ENCODE measurements at regions not wholly inside any gene's neighbourhood (a gene's known extent, or its start where the extent isn't known, plus 50 kb on each side); places are given as distances from the start of the nearest gene placed in this dataset.

- H2BK120ac ChIP-seq (ENCODE audit: low read depth, low read length), result no peak overlapping the region
- in situ Hi-C loops (cut with MboI; ENCODE audit: low sequenced_read_pairs) (no loop called here), dilution Hi-C loops (cut with HindIII; ENCODE audit: low sequenced_read_pairs, unreplicated experiment) (no loop called here), intact Hi-C loops (cut with micrococcal nuclease) (no loop called here)
- H3K36me3 ChIP-seq (ENCODE audit: control insufficient read depth, insufficient read depth, low read length), result no peaks in the 10 kb centered on the region
- H3K18ac ChIP-seq (ENCODE audit: low read depth, low read length), result no peak overlapping the region
- BruUV-seq (replicated peaks), result no TSS peak
- H3K4ac ChIP-seq (ENCODE audit: low read depth, low read length), result no peak overlapping the region
- H3K4me1 ChIP-seq (ENCODE audit: control insufficient read depth, insufficient read depth, low read length), result no peaks in the 10 kb centered on the region
- no CpG with 5 or more reads among the region's 5 CpGs for WGBS, 2 experiments (ENCODE audit: extremely low coverage in 2 of 2, insufficient read length in 1 of 2)
- no peak overlapping the region for H3K4me2 ChIP-seq (ENCODE audit: low read depth, low read length)
- no peak overlapping the region for H4K8ac ChIP-seq (ENCODE audit: low read depth in 2 of 2, low read length in 2 of 2)
- no peak overlapping the region for H2BK15ac ChIP-seq (ENCODE audit: low read depth, low read length)
- H2AFZ ChIP-seq (replicated peaks; ENCODE audit: low read length, poor library complexity), result no peak overlapping the region
- no peak overlapping the region for H3K23ac ChIP-seq (ENCODE audit: low read depth, low read length)
- no peaks in the 10 kb centered on the region; the same call in 1 of the 2 replicates for H3K9me3 ChIP-seq (ENCODE audit: control insufficient read depth, insufficient read depth, low read length)
- H3K14ac ChIP-seq (replicated peaks; ENCODE audit: low read depth, low read length), result no peak overlapping the region
- H4K91ac ChIP-seq (ENCODE audit: insufficient read depth, low read depth, low read length), result no peak overlapping the region
- ChIA-PET CTCF (interaction anchor here (1.0 kb wide), 1 partner anchor 42 kb away, joined by 3 read pairs; no protein-coding TSS in a partner anchor), POLR2A (ENCODE audit: unreplicated experiment) (no interaction called here)
- H3K9ac ChIP-seq (ENCODE audit: low read depth, low read length), result no peak overlapping the region
- H2AK9ac ChIP-seq (replicated peaks; ENCODE audit: low read depth, low read length, poor library complexity), result no peak overlapping the region
- no peaks in the 10 kb centered on the region for H3K9me1 ChIP-seq (ENCODE audit: insufficient read depth, low read length)
- no peak overlapping the region for H3K27ac ChIP-seq (ENCODE audit: insufficient read depth, low read length)
- H2BK20ac ChIP-seq (ENCODE audit: low read depth, low read length), result no peak overlapping the region
- no peaks in the 10 kb centered on the region for H4K20me1 ChIP-seq (ENCODE audit: insufficient read depth, low read length)
- no peak overlapping the region for H3K56ac ChIP-seq (ENCODE audit: extremely low read depth, insufficient read depth, low read length)
- no peak overlapping the region for H2BK5ac ChIP-seq (ENCODE audit: low read depth, low read length, poor library complexity, severe bottlenecking)
- DNase-seq (no peak), ATAC-seq (ENCODE audit: low read depth) (no peak)
- no peak overlapping the region for H3K4me3 ChIP-seq (ENCODE audit: insufficient read depth, low read depth, low read length)
- no peaks in the 10 kb centered on the region for H3K27me3 ChIP-seq (ENCODE audit: control insufficient read depth, insufficient read depth, low read length)
- TF ChIP-seq CHD1 (IDR thresholded peaks at IDR 0.05; ENCODE audit: low read depth, low read length) (no peak), BHLHE40 (IDR thresholded peaks at IDR 0.05; ENCODE audit: low read depth, low read length) (no peak), SMC3 (IDR thresholded peaks at IDR 0.05; ENCODE audit: low read depth, low read length) (no peak), MXI1 (IDR thresholded peaks at IDR 0.05; ENCODE audit: borderline replicate concordance, low read depth, low read length) (no peak), RAD21 (IDR thresholded peaks at IDR 0.05; ENCODE audit: low read length) (no peak), FOS (IDR thresholded peaks at IDR 0.05; ENCODE audit: low read depth, low read length) (no peak), RCOR1 (IDR thresholded peaks at IDR 0.05; ENCODE audit: insufficient replicate concordance, low read length) (no peak), RFX5 (IDR thresholded peaks at IDR 0.05; ENCODE audit: low read depth, low read length) (no peak), CEBPB (IDR thresholded peaks at IDR 0.05; ENCODE audit: low read depth, low read length) (no peak), MAFK (IDR thresholded peaks at IDR 0.05; ENCODE audit: low read depth, low read length) (no peak), NFE2L2 (IDR thresholded peaks at IDR 0.05; ENCODE audit: low read depth, low read length) (no peak), POLR2A (IDR thresholded peaks at IDR 0.05; ENCODE audit: low read depth, low read length) (no peak), MAZ (IDR thresholded peaks at IDR 0.05; ENCODE audit: borderline replicate concordance, low read depth, low read length) (no peak)
- TF ChIP-seq, protein P1, sequence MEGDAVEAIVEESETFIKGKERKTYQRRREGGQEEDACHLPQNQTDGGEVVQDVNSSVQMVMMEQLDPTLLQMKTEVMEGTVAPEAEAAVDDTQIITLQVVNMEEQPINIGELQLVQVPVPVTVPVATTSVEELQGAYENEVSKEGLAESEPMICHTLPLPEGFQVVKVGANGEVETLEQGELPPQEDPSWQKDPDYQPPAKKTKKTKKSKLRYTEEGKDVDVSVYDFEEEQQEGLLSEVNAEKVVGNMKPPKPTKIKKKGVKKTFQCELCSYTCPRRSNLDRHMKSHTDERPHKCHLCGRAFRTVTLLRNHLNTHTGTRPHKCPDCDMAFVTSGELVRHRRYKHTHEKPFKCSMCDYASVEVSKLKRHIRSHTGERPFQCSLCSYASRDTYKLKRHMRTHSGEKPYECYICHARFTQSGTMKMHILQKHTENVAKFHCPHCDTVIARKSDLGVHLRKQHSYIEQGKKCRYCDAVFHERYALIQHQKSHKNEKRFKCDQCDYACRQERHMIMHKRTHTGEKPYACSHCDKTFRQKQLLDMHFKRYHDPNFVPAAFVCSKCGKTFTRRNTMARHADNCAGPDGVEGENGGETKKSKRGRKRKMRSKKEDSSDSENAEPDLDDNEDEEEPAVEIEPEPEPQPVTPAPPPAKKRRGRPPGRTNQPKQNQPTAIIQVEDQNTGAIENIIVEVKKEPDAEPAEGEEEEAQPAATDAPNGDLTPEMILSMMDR (conservative IDR thresholded peaks at IDR 0.05; ENCODE audit: low read depth, low read length), result no peak
- TF ChIP-seq, protein P2, sequence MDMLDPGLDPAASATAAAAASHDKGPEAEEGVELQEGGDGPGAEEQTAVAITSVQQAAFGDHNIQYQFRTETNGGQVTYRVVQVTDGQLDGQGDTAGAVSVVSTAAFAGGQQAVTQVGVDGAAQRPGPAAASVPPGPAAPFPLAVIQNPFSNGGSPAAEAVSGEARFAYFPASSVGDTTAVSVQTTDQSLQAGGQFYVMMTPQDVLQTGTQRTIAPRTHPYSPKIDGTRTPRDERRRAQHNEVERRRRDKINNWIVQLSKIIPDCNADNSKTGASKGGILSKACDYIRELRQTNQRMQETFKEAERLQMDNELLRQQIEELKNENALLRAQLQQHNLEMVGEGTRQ (IDR thresholded peaks at IDR 0.05; ENCODE audit: low read depth, low read length), result no peak
- TF ChIP-seq, protein P3, sequence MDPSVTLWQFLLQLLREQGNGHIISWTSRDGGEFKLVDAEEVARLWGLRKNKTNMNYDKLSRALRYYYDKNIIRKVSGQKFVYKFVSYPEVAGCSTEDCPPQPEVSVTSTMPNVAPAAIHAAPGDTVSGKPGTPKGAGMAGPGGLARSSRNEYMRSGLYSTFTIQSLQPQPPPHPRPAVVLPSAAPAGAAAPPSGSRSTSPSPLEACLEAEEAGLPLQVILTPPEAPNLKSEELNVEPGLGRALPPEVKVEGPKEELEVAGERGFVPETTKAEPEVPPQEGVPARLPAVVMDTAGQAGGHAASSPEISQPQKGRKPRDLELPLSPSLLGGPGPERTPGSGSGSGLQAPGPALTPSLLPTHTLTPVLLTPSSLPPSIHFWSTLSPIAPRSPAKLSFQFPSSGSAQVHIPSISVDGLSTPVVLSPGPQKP (IDR thresholded peaks at IDR 0.05; ENCODE audit: borderline replicate concordance, low read depth, low read length), result no peak
- no peaks in the 10 kb centered on the region for H3K79me1 ChIP-seq (ENCODE audit: low read depth in 1 of 2, low read length in 2 of 2)
- no peak overlapping the region for H2AK5ac ChIP-seq (ENCODE audit: low read depth, low read length)
- no peak overlapping the region for H4K5ac ChIP-seq (ENCODE audit: low read depth, low read length)
Measured at GRCh38 chr5:155127552-155127951, 114.0 kb downstream of the KIF4B start.
